ENCODE measurements at regions not wholly inside any gene's neighbourhood (a gene's known extent, or its start where the extent isn't known, plus 50 kb on each side); places are given as distances from the start of the nearest gene placed in this dataset.
"Not testable (repeated sequence)": the region's sequence is repeated elsewhere in the genome, so short reads cannot be mapped to it uniquely, and the experiment has no call there.

GRCh38 chr5:86977190-86977589 lies 290.5 kb upstream of the RASA1 start:
- no peak for DNase-seq (ENCODE audit: low spot score)

- DNase-seq (ENCODE audit: low spot score) = no peak
Measured at GRCh38 chr5:86977808-86978207, 289.9 kb upstream of the RASA1 start.

GRCh38 chr5:86979811-86980411 lies 287.8 kb upstream of the RASA1 start:
- DNase-seq (ENCODE audit: low spot score) = peak; percentile 82

- DNase-seq (ENCODE audit: low spot score) = no peak
Measured at GRCh38 chr5:86981898-86982297, 285.8 kb upstream of the RASA1 start.

- no peak for DNase-seq (ENCODE audit: low spot score)
Measured at GRCh38 chr5:86983208-86983607, 284.5 kb upstream of the RASA1 start.

GRCh38 chr5:86986837-86987236 lies 280.8 kb upstream of the RASA1 start:
- no peak for DNase-seq (ENCODE audit: low spot score)

- no peak for DNase-seq (ENCODE audit: low spot score)
Measured at GRCh38 chr5:86997516-86997915, 270.2 kb upstream of the RASA1 start.

GRCh38 chr5:86999951-87000350 lies 267.7 kb upstream of the RASA1 start:
- no peak for DNase-seq (ENCODE audit: low spot score)

GRCh38 chr5:87002485-87002884 lies 265.2 kb upstream of the RASA1 start:
- no peak for DNase-seq (ENCODE audit: low spot score)

- no peak for DNase-seq (ENCODE audit: low spot score)
Measured at GRCh38 chr5:87004101-87004500, 263.6 kb upstream of the RASA1 start.

- DNase-seq (ENCODE audit: low spot score) = no peak
Measured at GRCh38 chr5:87007737-87008136, 259.9 kb upstream of the RASA1 start.

- DNase-seq (ENCODE audit: low spot score) = no peak
Measured at GRCh38 chr5:87008751-87009560, 258.7 kb upstream of the RASA1 start.

GRCh38 chr5:87010736-87011135 lies 256.9 kb upstream of the RASA1 start:
- DNase-seq (ENCODE audit: low spot score) = no peak

GRCh38 chr5:87015901-87016300 lies 251.8 kb upstream of the RASA1 start:
- DNase-seq (ENCODE audit: low spot score) = no peak

- peak; percentile 25 for DNase-seq (ENCODE audit: low spot score)
Measured at GRCh38 chr5:87020099-87020934, 247.4 kb upstream of the RASA1 start.

- DNase-seq (ENCODE audit: low spot score) = no peak
Measured at GRCh38 chr5:87022415-87022814, 245.3 kb upstream of the RASA1 start.

GRCh38 chr5:87027570-87027969 lies 240.1 kb upstream of the RASA1 start:
- no peak for DNase-seq (ENCODE audit: low spot score)

GRCh38 chr5:87029951-87030350 lies 237.7 kb upstream of the RASA1 start:
- DNase-seq (ENCODE audit: low spot score) = no peak

GRCh38 chr5:87030699-87031098 lies 237.0 kb upstream of the RASA1 start:
- no peak for DNase-seq (ENCODE audit: low spot score)

- no peak for DNase-seq (ENCODE audit: low spot score)
Measured at GRCh38 chr5:87034557-87034956, 233.1 kb upstream of the RASA1 start.

GRCh38 chr5:87042554-87042953 lies 225.1 kb upstream of the RASA1 start:
- no peak for DNase-seq (ENCODE audit: low spot score)

GRCh38 chr5:87048156-87048555 lies 219.5 kb upstream of the RASA1 start:
- DNase-seq (ENCODE audit: low spot score) = peak; percentile 11

GRCh38 chr5:87049012-87049411 lies 218.7 kb upstream of the RASA1 start:
- DNase-seq (ENCODE audit: low spot score) = not testable (repeated sequence)

All from A172 (cell line).